ENCODE measurements at regions not wholly inside any gene's neighbourhood (a gene's known extent, or its start where the extent isn't known, plus 50 kb on each side); places are given as distances from the start of the nearest gene placed in this dataset.

DNA sequence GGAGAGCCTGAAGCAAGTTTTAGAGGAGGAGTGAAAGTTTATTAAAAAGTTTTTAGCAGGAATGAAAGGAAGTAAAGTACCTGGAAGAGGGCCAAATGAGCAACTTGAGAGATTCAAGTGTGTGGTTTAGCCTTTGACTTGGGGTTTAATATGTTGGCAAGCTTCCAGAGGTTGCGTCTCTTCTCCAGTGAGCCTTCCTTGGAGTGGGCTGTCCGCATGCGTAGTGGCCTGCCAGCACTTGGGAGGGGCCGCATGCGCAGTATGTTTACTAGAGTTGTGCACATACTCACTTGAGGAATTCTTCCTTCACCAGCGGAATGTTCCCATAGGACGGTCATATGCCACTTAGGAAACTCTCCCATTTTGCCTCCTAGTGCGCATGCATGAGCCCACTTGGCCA lies 235.2 kb downstream of the ALDH8A1 start:
- TF ChIP-seq POLR2A (IDR thresholded peaks at IDR 0.05), result no peak
- TF ChIP-seq POLR2AphosphoS5 (IDR thresholded peaks at IDR 0.05), result no peak
- TF ChIP-seq, protein P1, sequence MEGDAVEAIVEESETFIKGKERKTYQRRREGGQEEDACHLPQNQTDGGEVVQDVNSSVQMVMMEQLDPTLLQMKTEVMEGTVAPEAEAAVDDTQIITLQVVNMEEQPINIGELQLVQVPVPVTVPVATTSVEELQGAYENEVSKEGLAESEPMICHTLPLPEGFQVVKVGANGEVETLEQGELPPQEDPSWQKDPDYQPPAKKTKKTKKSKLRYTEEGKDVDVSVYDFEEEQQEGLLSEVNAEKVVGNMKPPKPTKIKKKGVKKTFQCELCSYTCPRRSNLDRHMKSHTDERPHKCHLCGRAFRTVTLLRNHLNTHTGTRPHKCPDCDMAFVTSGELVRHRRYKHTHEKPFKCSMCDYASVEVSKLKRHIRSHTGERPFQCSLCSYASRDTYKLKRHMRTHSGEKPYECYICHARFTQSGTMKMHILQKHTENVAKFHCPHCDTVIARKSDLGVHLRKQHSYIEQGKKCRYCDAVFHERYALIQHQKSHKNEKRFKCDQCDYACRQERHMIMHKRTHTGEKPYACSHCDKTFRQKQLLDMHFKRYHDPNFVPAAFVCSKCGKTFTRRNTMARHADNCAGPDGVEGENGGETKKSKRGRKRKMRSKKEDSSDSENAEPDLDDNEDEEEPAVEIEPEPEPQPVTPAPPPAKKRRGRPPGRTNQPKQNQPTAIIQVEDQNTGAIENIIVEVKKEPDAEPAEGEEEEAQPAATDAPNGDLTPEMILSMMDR (IDR thresholded peaks at IDR 0.05), result no peak
- H3K4me1 ChIP-seq (replicated peaks), result no peaks in the 10 kb centered on the region
- H3K4me3 ChIP-seq, result no peak overlapping the region
- H3K27me3 ChIP-seq (replicated peaks; ENCODE audit: insufficient read depth), result no peaks in the 10 kb centered on the region
- WGBS, result 70% methylated on average over 8 of the region's 8 CpGs
- H3K9me3 ChIP-seq, result no peaks in the 10 kb centered on the region
- H3K36me3 ChIP-seq, result no peaks in the 10 kb centered on the region
- intact Hi-C loops (cut with DNase I), result no loop called here
- DNase-seq (ENCODE audit: low spot score), result no peak
- no peak overlapping the region for H3K27ac ChIP-seq

DNA sequence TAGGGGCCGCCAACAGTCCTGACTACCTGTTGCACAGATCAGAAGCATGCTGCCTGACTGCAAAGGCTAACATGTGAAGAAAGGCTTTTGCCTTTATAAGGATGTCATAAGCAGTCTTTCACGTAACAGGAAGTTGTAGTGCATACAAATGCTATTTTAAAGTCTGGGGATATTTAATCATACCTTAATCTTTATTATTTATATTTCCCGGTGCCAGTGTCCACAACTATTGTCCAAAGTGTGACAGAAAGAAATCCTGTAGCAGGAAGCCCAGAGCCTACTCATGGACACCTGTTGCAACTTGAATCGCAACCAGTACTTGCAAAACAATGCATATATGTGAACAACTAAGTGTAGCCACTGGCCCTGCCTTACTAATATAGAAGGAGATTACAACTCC lies 235.8 kb downstream of the ALDH8A1 start:
- no peaks in the 10 kb centered on the region for H3K4me1 ChIP-seq (replicated peaks)
- no peak overlapping the region for H3K4me3 ChIP-seq
- TF ChIP-seq, protein P1 (IDR thresholded peaks at IDR 0.05), result no peak
- TF ChIP-seq POLR2AphosphoS5 (IDR thresholded peaks at IDR 0.05), result peak; percentile 36
- TF ChIP-seq POLR2A (IDR thresholded peaks at IDR 0.05), result no peak
- 64% methylated on average over 4 of the region's 4 CpGs for WGBS
- intact Hi-C loops (cut with DNase I), result no loop called here
- no peak overlapping the region for H3K27ac ChIP-seq
- H3K36me3 ChIP-seq, result no peaks in the 10 kb centered on the region
- no peaks in the 10 kb centered on the region for H3K27me3 ChIP-seq (replicated peaks; ENCODE audit: insufficient read depth)
- DNase-seq (ENCODE audit: low spot score), result no peak
- no peaks in the 10 kb centered on the region for H3K9me3 ChIP-seq

DNA sequence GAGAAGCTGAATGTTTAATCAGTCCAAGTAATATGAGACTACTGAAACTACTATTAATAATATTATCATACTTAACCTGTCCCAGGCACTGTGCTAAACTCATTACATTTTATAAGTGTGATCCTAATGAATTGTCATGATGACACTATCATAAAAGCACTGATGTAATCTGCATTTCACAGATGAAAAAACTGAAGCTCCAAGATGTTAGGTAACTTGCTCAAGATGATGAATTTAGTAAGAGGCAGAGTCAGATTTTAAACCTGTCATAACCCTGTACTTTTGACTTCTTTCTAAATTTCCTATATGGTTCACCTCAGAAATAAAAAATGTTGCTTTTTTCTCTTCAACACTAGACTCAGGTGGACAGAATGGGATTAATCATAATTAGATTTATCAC lies 237.6 kb downstream of the ALDH8A1 start:
- DNase-seq (ENCODE audit: low spot score), result no peak
- Histone ChIP-seq H3K27me3 (replicated peaks; ENCODE audit: insufficient read depth) (no peaks in the 10 kb centered on the region), H3K9me3 (no peaks in the 10 kb centered on the region), H3K36me3 (no peaks in the 10 kb centered on the region), H3K4me3 (no peak overlapping the region), H3K4me1 (replicated peaks) (no peaks in the 10 kb centered on the region), H3K27ac (no peak overlapping the region)
- TF ChIP-seq POLR2AphosphoS5 (IDR thresholded peaks at IDR 0.05) (no peak), POLR2A (IDR thresholded peaks at IDR 0.05) (no peak)
- TF ChIP-seq, protein P1 (IDR thresholded peaks at IDR 0.05), result no peak
- intact Hi-C loops (cut with DNase I), result no loop called here

DNA sequence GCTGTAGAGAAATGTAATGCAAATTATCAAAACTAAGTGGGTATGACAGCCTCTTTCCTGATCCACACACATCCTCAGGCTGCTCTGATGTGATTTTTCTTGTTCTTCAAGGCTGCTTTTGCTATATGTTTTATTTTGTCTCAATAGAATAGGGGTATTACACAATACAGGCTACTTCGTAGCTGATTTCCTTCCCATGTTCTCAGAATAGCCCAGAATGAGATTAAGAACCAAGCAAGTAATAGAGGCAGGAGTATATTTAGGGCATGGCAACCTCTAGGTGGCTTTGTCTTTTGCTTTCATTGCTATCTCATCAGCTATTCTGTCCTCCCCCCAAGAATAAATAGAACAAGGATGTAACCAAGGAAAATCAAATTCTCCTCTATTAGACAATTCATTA lies 241.8 kb downstream of the ALDH8A1 start:
- 83% methylated on average over 1 of the region's 1 CpG for WGBS
- intact Hi-C loops (cut with DNase I), result no loop called here
- H3K27ac ChIP-seq, result no peak overlapping the region
- no peaks in the 10 kb centered on the region for H3K36me3 ChIP-seq
- H3K4me1 ChIP-seq (replicated peaks), result no peaks in the 10 kb centered on the region
- H3K4me3 ChIP-seq, result no peak overlapping the region
- DNase-seq (ENCODE audit: low spot score), result no peak
- H3K9me3 ChIP-seq, result no peaks in the 10 kb centered on the region
- TF ChIP-seq POLR2A (IDR thresholded peaks at IDR 0.05), result no peak
- H3K27me3 ChIP-seq (replicated peaks; ENCODE audit: insufficient read depth), result no peaks in the 10 kb centered on the region

DNA sequence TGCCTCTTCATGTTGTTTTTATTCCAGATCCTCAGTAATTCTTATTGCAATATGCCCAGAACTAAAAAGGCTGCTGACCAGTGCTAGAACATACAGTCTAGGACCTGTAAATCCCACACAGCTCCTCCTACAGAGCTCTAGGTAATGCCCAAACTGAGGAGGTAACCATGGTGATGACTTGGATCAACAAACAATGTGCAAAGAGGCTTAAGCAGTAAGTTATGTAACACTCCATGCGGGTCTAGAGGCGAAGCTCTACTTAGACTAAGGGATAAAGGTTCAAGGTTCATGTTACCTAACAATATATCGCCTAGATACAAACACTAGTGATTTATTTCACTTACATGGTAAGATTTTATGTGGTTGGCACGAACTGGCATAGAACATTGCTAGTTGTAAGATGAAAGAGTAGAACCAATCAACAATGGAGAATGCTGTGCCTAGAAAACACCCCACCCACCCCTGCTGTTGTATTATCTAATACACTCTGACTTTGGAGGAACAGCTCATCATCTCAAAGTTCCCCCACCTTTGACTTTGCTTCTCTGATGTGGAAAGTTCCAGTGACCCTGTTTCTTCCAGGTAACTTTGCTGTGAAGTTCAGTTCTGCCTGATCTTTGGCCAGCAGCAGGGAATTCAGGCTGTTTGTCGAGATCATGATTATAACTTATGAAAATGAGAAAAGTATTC lies 242.4 kb downstream of the ALDH8A1 start:
- H3K4me3 ChIP-seq, result no peak overlapping the region
- DNase-seq (ENCODE audit: low spot score), result no peak
- TF ChIP-seq, protein P1 (IDR thresholded peaks at IDR 0.05), result no peak
- no peak for TF ChIP-seq POLR2A (IDR thresholded peaks at IDR 0.05)
- no peak for TF ChIP-seq POLR2AphosphoS5 (IDR thresholded peaks at IDR 0.05)
- no peaks in the 10 kb centered on the region for H3K27me3 ChIP-seq (replicated peaks; ENCODE audit: insufficient read depth)
- 68% methylated on average over 5 of the region's 5 CpGs for WGBS
- intact Hi-C loops (cut with DNase I), result no loop called here
- H3K9me3 ChIP-seq, result no peaks in the 10 kb centered on the region
- H3K27ac ChIP-seq, result no peak overlapping the region
- H3K36me3 ChIP-seq, result no peaks in the 10 kb centered on the region
- H3K4me1 ChIP-seq (replicated peaks), result no peaks in the 10 kb centered on the region

Measured in prostate gland (tissue), 2 donors.